ENCODE measurements at regions not wholly inside any gene's neighbourhood (a gene's known extent, or its start where the extent isn't known, plus 50 kb on each side); places are given as distances from the start of the nearest gene placed in this dataset.

- Mint-ChIP-seq H3K27ac (no peak overlapping the region), H3K4me1 (no peaks in the 10 kb centered on the region), H3K4me3 (no peak overlapping the region), H3K9me3 (peaks cover 0 to 4% (median 0%) of the 10 kb centered on the region in 7 donors), H3K36me3 (no peaks in the 10 kb centered on the region), H3K27me3 (peaks cover 20% of the 10 kb centered on the region)
- Histone ChIP-seq H3K4me1 (ENCODE audit: control insufficient read depth, insufficient read depth, low read length, poor library complexity, severe bottlenecking) (no peaks in the 10 kb centered on the region), H3K9me3 (ENCODE audit: control insufficient read depth in 2 of 2, low read length in 2 of 2) (no peaks in the 10 kb centered on the region), H3K4me3 (ENCODE audit: low read depth, low read length) (no peak overlapping the region), H3K27ac (ENCODE audit: insufficient read depth, low read length, poor library complexity, severe bottlenecking) (no peak overlapping the region), H3K36me3 (ENCODE audit: control insufficient read depth, insufficient read depth, low read length) (no peaks in the 10 kb centered on the region), H3K27me3 (ENCODE audit: control insufficient read depth, insufficient read depth, low read length) (no peaks in the 10 kb centered on the region)
- DNase-seq (no peak), ATAC-seq (ENCODE audit: low read depth in 2 of 2) (no peak)
These were observed 86.2 kb upstream of the FRMD4B start for GRCh38 chr3:69472093-69472492.

DNA sequence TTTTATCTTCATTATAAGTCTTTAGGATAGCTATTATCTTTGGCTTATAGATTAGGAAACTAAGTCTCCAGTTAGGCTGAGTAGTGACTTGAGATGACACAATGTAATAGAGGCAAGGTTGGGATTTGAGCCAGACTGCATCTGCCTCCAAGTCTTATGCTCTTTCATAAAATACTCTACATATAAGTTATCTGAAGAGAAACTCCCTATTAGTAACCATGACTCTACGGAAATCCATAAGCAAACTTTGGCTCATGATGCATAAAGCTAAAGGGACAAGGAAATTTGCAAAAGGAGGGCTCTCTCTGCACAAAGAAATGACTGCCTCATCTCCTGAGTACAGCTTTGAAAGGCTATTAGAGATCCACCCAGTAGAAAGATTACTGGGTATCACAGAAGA is 77.6 kb upstream of the FRMD4B start:
- no peak for ATAC-seq (ENCODE audit: low read depth in 2 of 2)
- Histone ChIP-seq H3K9me3 (ENCODE audit: control insufficient read depth in 2 of 2, low read length in 2 of 2) (no peaks in the 10 kb centered on the region), H3K27ac (ENCODE audit: insufficient read depth, low read length, poor library complexity, severe bottlenecking) (no peak overlapping the region), H3K36me3 (ENCODE audit: control insufficient read depth, insufficient read depth, low read length) (no peaks in the 10 kb centered on the region), H3K27me3 (ENCODE audit: control insufficient read depth, insufficient read depth, low read length) (no peaks in the 10 kb centered on the region), H3K4me1 (ENCODE audit: control insufficient read depth, insufficient read depth, low read length, poor library complexity, severe bottlenecking) (no peaks in the 10 kb centered on the region), H3K4me3 (ENCODE audit: low read depth, low read length) (no peak overlapping the region)
- Mint-ChIP-seq H3K27ac (no peak overlapping the region), H3K27me3 (peaks cover 14% of the 10 kb centered on the region), H3K4me3 (no peak overlapping the region), H3K9me3 (peaks cover 0 to 2% (median 0%) of the 10 kb centered on the region in 7 donors), H3K36me3 (no peaks in the 10 kb centered on the region), H3K4me1 (no peaks in the 10 kb centered on the region)
- no peak for DNase-seq

DNA sequence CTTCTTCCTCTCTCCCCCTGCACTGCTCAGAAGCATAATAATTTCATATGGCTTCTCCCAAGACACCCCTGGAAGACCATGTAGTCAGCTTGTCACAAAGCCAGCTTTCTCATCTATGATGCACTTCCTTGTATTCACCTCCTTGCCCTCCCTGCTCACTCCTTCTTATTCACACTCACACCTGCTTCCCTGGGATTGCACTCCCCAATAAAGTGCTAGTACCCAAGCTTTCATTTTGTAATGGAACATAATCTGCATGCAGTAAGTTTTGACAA is 76.9 kb upstream of the FRMD4B start:
- no peaks in the 10 kb centered on the region for H3K9me3 ChIP-seq (ENCODE audit: control insufficient read depth in 2 of 2, low read length in 2 of 2)
- no peak overlapping the region for H3K4me3 ChIP-seq (ENCODE audit: low read depth, low read length)
- DNase-seq (no peak), ATAC-seq (ENCODE audit: low read depth in 2 of 2) (no peak)
- H3K27ac ChIP-seq (ENCODE audit: insufficient read depth, low read length, poor library complexity, severe bottlenecking): no peak overlapping the region
- Mint-ChIP-seq H3K27me3 (peaks cover 14% of the 10 kb centered on the region), H3K9me3 (peaks cover 0 to 5% (median 0%) of the 10 kb centered on the region in 7 donors), H3K27ac (no peak overlapping the region), H3K4me1 (no peaks in the 10 kb centered on the region), H3K4me3 (no peak overlapping the region), H3K36me3 (no peaks in the 10 kb centered on the region)
- no peaks in the 10 kb centered on the region for H3K4me1 ChIP-seq (ENCODE audit: control insufficient read depth, insufficient read depth, low read length, poor library complexity, severe bottlenecking)
- no peaks in the 10 kb centered on the region for H3K36me3 ChIP-seq (ENCODE audit: control insufficient read depth, insufficient read depth, low read length)
- no peaks in the 10 kb centered on the region for H3K27me3 ChIP-seq (ENCODE audit: control insufficient read depth, insufficient read depth, low read length)

- H3K27me3 ChIP-seq (ENCODE audit: control insufficient read depth, insufficient read depth, low read length): no peaks in the 10 kb centered on the region
- Mint-ChIP-seq H3K27ac (no peak overlapping the region), H3K9me3 (peaks cover 0 to 5% (median 0%) of the 10 kb centered on the region in 7 donors), H3K4me3 (no peak overlapping the region), H3K4me1 (no peaks in the 10 kb centered on the region), H3K27me3 (peaks cover 14% of the 10 kb centered on the region), H3K36me3 (no peaks in the 10 kb centered on the region)
- H3K36me3 ChIP-seq (ENCODE audit: control insufficient read depth, insufficient read depth, low read length): no peaks in the 10 kb centered on the region
- H3K4me3 ChIP-seq (ENCODE audit: low read depth, low read length): no peak overlapping the region
- DNase-seq: no peak
- H3K9me3 ChIP-seq (ENCODE audit: control insufficient read depth in 2 of 2, low read length in 2 of 2): no peaks in the 10 kb centered on the region
- H3K4me1 ChIP-seq (ENCODE audit: control insufficient read depth, insufficient read depth, low read length, poor library complexity, severe bottlenecking): no peaks in the 10 kb centered on the region
- no peak for ATAC-seq (ENCODE audit: low read depth in 2 of 2)
- no peak overlapping the region for H3K27ac ChIP-seq (ENCODE audit: insufficient read depth, low read length, poor library complexity, severe bottlenecking)
These were observed 76.3 kb upstream of the FRMD4B start for GRCh38 chr3:69462022-69462825.

- Mint-ChIP-seq H3K27me3 (peaks cover 10% of the 10 kb centered on the region), H3K27ac (no peak overlapping the region), H3K9me3 (peaks cover 0 to 5% (median 0%) of the 10 kb centered on the region in 7 donors), H3K4me1 (no peaks in the 10 kb centered on the region), H3K4me3 (no peak overlapping the region), H3K36me3 (no peaks in the 10 kb centered on the region)
- Histone ChIP-seq H3K9me3 (ENCODE audit: control insufficient read depth in 2 of 2, low read length in 2 of 2) (no peaks in the 10 kb centered on the region), H3K27ac (ENCODE audit: insufficient read depth, low read length, poor library complexity, severe bottlenecking) (no peak overlapping the region), H3K4me3 (ENCODE audit: low read depth, low read length) (no peak overlapping the region), H3K36me3 (ENCODE audit: control insufficient read depth, insufficient read depth, low read length) (no peaks in the 10 kb centered on the region), H3K27me3 (ENCODE audit: control insufficient read depth, insufficient read depth, low read length) (no peaks in the 10 kb centered on the region), H3K4me1 (ENCODE audit: control insufficient read depth, insufficient read depth, low read length, poor library complexity, severe bottlenecking) (no peaks in the 10 kb centered on the region)
- DNase-seq: no peak
- ATAC-seq (ENCODE audit: low read depth in 2 of 2): no peak
These were observed 74.1 kb upstream of the FRMD4B start for GRCh38 chr3:69460034-69460433.

DNA sequence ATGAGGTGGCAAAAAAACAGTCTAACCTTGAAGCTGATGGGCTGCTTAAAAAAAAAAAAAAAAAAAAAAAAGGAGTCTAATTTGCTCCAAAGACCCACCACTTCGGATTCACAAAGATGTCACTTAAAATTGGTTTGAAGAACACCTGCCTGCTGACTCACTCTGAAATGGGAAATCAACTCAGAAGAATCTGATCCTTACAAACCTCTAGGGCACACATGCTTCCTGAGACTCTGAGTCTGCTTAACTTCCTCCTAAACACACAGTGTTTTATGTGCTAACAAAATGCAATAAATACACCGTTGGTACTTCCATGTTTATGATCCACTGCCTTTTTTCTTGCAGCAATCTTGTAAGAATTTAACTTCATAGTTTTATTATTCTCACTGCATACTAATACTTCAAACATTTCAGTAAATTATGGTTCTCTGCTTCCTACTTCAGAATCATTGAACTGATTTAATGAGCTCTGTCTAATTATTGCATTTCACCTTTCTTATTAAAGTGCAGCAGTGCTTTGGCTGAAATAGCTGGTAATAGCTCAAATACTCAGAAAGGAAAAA is 73.0 kb upstream of the FRMD4B start:
- H3K4me3 ChIP-seq (ENCODE audit: low read depth, low read length): no peak overlapping the region
- no peak for ATAC-seq (ENCODE audit: low read depth in 2 of 2)
- Mint-ChIP-seq H3K9me3 (peaks cover 0 to 5% (median 0%) of the 10 kb centered on the region in 7 donors), H3K36me3 (no peaks in the 10 kb centered on the region), H3K27me3 (peaks cover 4% of the 10 kb centered on the region), H3K4me3 (no peak overlapping the region), H3K27ac (no peak overlapping the region), H3K4me1 (no peaks in the 10 kb centered on the region)
- H3K9me3 ChIP-seq (ENCODE audit: control insufficient read depth in 2 of 2, low read length in 2 of 2): no peaks in the 10 kb centered on the region
- no peaks in the 10 kb centered on the region for H3K36me3 ChIP-seq (ENCODE audit: control insufficient read depth, insufficient read depth, low read length)
- H3K4me1 ChIP-seq (ENCODE audit: control insufficient read depth, insufficient read depth, low read length, poor library complexity, severe bottlenecking): no peaks in the 10 kb centered on the region
- H3K27me3 ChIP-seq (ENCODE audit: control insufficient read depth, insufficient read depth, low read length): no peaks in the 10 kb centered on the region
- no peak overlapping the region for H3K27ac ChIP-seq (ENCODE audit: insufficient read depth, low read length, poor library complexity, severe bottlenecking)
- DNase-seq: no peak

DNA sequence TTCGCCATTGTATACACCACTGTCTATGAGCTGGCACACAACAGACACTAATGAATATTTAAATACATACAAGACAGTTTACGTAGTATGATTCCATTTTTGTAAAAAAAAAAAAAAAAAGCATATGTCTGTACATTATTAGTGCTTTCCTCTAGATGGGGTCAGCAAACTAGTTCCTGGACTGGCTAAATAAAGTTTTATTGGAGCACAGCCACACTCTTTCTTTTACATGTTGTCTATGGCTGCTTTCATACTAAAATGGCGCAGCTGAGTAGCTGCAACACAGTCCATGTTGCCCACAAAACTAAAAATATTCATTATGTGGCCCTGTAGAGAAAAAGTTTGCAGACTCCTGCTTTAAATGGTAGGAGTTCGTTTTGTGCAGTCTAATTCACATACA is 70.7 kb upstream of the FRMD4B start:
- no peak overlapping the region for H3K27ac Mint-ChIP-seq
- no peaks in the 10 kb centered on the region for H3K4me1 ChIP-seq (ENCODE audit: control insufficient read depth, insufficient read depth, low read length, poor library complexity, severe bottlenecking)
- H3K9me3 Mint-ChIP-seq: peaks cover 0 to 5% (median 1%) of the 10 kb centered on the region in 7 donors
- no peaks in the 10 kb centered on the region for H3K9me3 ChIP-seq (ENCODE audit: control insufficient read depth in 2 of 2, low read length in 2 of 2)
- peaks cover 12% of the 10 kb centered on the region for H3K27me3 Mint-ChIP-seq
- no peak overlapping the region for H3K4me3 Mint-ChIP-seq
- no peaks in the 10 kb centered on the region for H3K4me1 Mint-ChIP-seq
- no peak for ATAC-seq (ENCODE audit: low read depth in 2 of 2)
- no peaks in the 10 kb centered on the region for H3K36me3 ChIP-seq (ENCODE audit: control insufficient read depth, insufficient read depth, low read length)
- H3K27ac ChIP-seq (ENCODE audit: insufficient read depth, low read length, poor library complexity, severe bottlenecking): no peak overlapping the region
- H3K4me3 ChIP-seq (ENCODE audit: low read depth, low read length): no peak overlapping the region
- no peaks in the 10 kb centered on the region for H3K36me3 Mint-ChIP-seq
- DNase-seq: no peak
- no peaks in the 10 kb centered on the region for H3K27me3 ChIP-seq (ENCODE audit: control insufficient read depth, insufficient read depth, low read length)

DNA sequence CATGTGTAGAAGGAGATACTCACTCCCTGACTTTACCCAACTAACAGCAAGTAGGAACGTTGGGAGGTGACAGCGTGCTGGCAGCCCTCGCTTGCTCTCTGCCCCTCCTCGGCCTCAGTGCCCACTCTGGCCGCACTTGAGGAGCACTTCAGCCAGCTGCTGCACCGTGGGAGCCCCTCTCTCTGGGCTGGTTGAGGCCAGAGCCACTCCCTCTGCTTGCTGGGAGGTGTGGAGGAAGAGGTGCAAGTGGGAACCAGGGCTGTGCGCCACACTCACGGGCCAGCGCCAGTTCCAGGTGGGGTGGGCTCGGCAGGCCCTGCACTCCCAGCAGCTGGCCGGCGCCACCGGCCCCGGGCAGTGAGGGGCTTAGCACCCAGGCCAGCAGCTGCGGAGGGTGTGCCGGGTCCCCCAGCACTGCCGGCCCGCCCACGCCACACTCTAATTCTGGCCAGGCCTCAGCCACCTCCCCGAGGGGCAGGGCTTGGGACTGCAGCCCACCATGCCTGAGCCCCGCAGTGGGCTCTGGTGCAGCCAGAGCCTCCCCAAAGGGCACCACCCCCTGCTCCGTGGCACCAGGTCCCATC is 68.4 kb upstream of the FRMD4B start:
- no peaks in the 10 kb centered on the region for H3K9me3 ChIP-seq (ENCODE audit: control insufficient read depth in 2 of 2, low read length in 2 of 2)
- no peaks in the 10 kb centered on the region for H3K36me3 Mint-ChIP-seq
- H3K4me3 Mint-ChIP-seq: no peak overlapping the region
- no peak overlapping the region for H3K4me3 ChIP-seq (ENCODE audit: low read depth, low read length)
- peaks cover 2% of the 10 kb centered on the region for H3K27me3 ChIP-seq (ENCODE audit: control insufficient read depth, insufficient read depth, low read length)
- no peaks in the 10 kb centered on the region for H3K4me1 ChIP-seq (ENCODE audit: control insufficient read depth, insufficient read depth, low read length, poor library complexity, severe bottlenecking)
- no peak overlapping the region for H3K27ac ChIP-seq (ENCODE audit: insufficient read depth, low read length, poor library complexity, severe bottlenecking)
- H3K9me3 Mint-ChIP-seq: peaks cover 0 to 5% (median 1%) of the 10 kb centered on the region in 7 donors
- H3K27me3 Mint-ChIP-seq: peaks cover 16% of the 10 kb centered on the region
- H3K27ac Mint-ChIP-seq: no peak overlapping the region
- DNase-seq (no peak), ATAC-seq (ENCODE audit: low read depth in 2 of 2) (no peak)
- H3K4me1 Mint-ChIP-seq: no peaks in the 10 kb centered on the region
- H3K36me3 ChIP-seq (ENCODE audit: control insufficient read depth, insufficient read depth, low read length): no peaks in the 10 kb centered on the region

Measured in CD4-positive, CD25-positive, alpha-beta regulatory T cell (primary cell).